Neural progenitor cell (in vitro differentiated cells): ENCODE measurements at regions not wholly inside any gene's neighbourhood (a gene's known extent, or its start where the extent isn't known, plus 50 kb on each side); places are given as distances from the start of the nearest gene placed in this dataset.

Source experiments
- DNase-seq: peaks from one replicate; pipeline ENCODE4 v3.0.0-alpha.2; 2016; ENCODE audit warnings: low spot score
- H2AFZ ChIP-seq: fragments of 200-600 bp; sonication (generic); replicated peaks from 2 replicates; pipeline ENCODE4 v1.6.1; 2016; ENCODE audit warnings: antibody characterized with exemption
- H3F3A ChIP-seq: fragments of 200-600 bp; sonication (generic); 2 replicates; pipeline ENCODE4 v1.6.1; 2016; ENCODE audit warnings: antibody characterized with exemption, low read depth
- H3K27ac ChIP-seq: fragments of 200-600 bp; sonication (generic); 2 replicates; pipeline ENCODE4 v1.5.1; 2016; ENCODE audit warnings: mild to moderate bottlenecking
- H3K27me3 ChIP-seq: fragments of 200-600 bp; sonication (generic); 2 replicates; pipeline ENCODE4 v1.6.1; 2016; ENCODE audit warnings: mild to moderate bottlenecking, moderate library complexity
- H3K36me3 ChIP-seq: fragments of 200-600 bp; sonication (generic); 2 replicates; pipeline ENCODE4 v1.5.1; 2016
- H3K4me1 ChIP-seq: fragments of 200-600 bp; sonication (generic); 2 replicates; pipeline ENCODE4 v1.6.1; 2016; ENCODE audit warnings: mixed run types
- H3K4me2 ChIP-seq: fragments of 200-600 bp; sonication (generic); 2 replicates; pipeline ENCODE4 v1.6.1; 2016
- H3K4me3 ChIP-seq: fragments of 200-600 bp; sonication (generic); 2 replicates; pipeline ENCODE4 v1.5.1; 2016
- H3K79me2 ChIP-seq: fragments of 200-600 bp; sonication (generic); 2 replicates; pipeline ENCODE4 v1.6.1; 2016; ENCODE audit warnings: low read depth
- H3K9ac ChIP-seq: fragments of 200-600 bp; sonication (generic); 2 replicates; pipeline ENCODE4 v1.6.1; 2016
- H3K9me3 ChIP-seq: fragments of 200-600 bp; sonication (generic); 2 replicates; pipeline ENCODE4 v1.5.1; 2016; ENCODE audit warnings: low read depth
- H4K20me1 ChIP-seq: fragments of 200-600 bp; sonication (generic); 2 replicates; pipeline ENCODE4 v1.6.1; 2016; ENCODE audit warnings: low read depth
- H3K27ac Mint-ChIP-seq: 3 replicates; pipeline ENCODE4 v1.8.0; 2021; ENCODE audit warnings: mixed read lengths
- H3K27me3 Mint-ChIP-seq: 2 replicates; pipeline ENCODE4 v1.8.0; 2022; ENCODE audit warnings: low read depth, mild to moderate bottlenecking, inconsistent platforms, moderate library complexity, mixed read lengths; ENCODE audit not compliant: insufficient read depth
- H3K36me3 Mint-ChIP-seq: 3 replicates; pipeline ENCODE4 v1.8.0; 2021; ENCODE audit warnings: mixed read lengths
- H3K4me1 Mint-ChIP-seq: 3 replicates; pipeline ENCODE4 v1.8.0; 2021; ENCODE audit warnings: mixed read lengths
- H3K4me3 Mint-ChIP-seq: 3 replicates; pipeline ENCODE4 v1.8.0; 2021; ENCODE audit warnings: mild to moderate bottlenecking, moderate library complexity, mixed read lengths
- H3K9me3 Mint-ChIP-seq: 3 replicates; pipeline ENCODE4 v1.8.0; 2020; ENCODE audit warnings: mixed read lengths
- EZH2 ChIP-seq: fragments of 200-600 bp; sonication (generic); IDR thresholded peaks from 2 replicates; pipeline ENCODE4 v1.6.1; 2017; ENCODE audit warnings: antibody characterized with exemption, mild to moderate bottlenecking, moderate library complexity
- EZH2phosphoT487 ChIP-seq: fragments of 200-600 bp; sonication (generic); IDR thresholded peaks from 2 replicates; pipeline ENCODE4 v1.6.1; 2017; ENCODE audit warnings: antibody characterized with exemption
- TF ChIP-seq, protein P1 (sequence below): fragments of 200-600 bp; sonication (generic); IDR thresholded peaks from 2 replicates; pipeline ENCODE4 v1.5.1; 2017; ENCODE audit warnings: antibody characterized with exemption, mild to moderate bottlenecking

DNA sequence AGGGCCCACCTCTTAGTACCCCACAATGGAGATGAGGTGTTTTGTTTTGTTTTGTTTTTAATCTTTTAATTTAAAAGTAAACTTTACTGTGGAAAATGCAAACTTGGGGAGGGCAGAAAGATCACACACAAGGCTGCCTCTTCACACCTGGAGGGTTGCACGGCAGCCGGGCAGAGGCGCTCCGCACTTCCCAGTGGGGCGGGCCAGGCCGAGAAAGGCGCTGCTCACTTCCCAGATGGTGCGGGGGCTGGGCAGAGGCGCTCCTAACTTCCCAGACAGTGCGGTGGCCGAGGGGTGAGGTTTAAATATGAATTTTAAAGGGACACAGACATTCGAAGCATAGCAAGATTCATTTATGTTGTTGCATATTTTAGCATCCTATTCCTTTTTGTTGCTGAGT, 235.9 kb upstream of the MTPN start:
- H3K27ac Mint-ChIP-seq = no peak overlapping the region
- H3K36me3 Mint-ChIP-seq = no peaks in the 10 kb centered on the region
- Histone ChIP-seq H3K4me3 (no peak overlapping the region), H3K27me3 (no peaks in the 10 kb centered on the region), H3K79me2 (no peaks in the 10 kb centered on the region), H3K9ac (no peak overlapping the region), H3K36me3 (no peaks in the 10 kb centered on the region), H3K4me2 (no peak overlapping the region), H3K9me3 (no peaks in the 10 kb centered on the region), H3K4me1 (peaks cover 7% of the 10 kb centered on the region), H2AFZ (no peak overlapping the region), H4K20me1 (no peaks in the 10 kb centered on the region), H3F3A (peaks cover 4% of the 10 kb centered on the region), H3K27ac (no peak overlapping the region)
- DNase-seq = no peak
- TF ChIP-seq EZH2 (no peak), EZH2phosphoT487 (no peak)
- TF ChIP-seq, protein P1, sequence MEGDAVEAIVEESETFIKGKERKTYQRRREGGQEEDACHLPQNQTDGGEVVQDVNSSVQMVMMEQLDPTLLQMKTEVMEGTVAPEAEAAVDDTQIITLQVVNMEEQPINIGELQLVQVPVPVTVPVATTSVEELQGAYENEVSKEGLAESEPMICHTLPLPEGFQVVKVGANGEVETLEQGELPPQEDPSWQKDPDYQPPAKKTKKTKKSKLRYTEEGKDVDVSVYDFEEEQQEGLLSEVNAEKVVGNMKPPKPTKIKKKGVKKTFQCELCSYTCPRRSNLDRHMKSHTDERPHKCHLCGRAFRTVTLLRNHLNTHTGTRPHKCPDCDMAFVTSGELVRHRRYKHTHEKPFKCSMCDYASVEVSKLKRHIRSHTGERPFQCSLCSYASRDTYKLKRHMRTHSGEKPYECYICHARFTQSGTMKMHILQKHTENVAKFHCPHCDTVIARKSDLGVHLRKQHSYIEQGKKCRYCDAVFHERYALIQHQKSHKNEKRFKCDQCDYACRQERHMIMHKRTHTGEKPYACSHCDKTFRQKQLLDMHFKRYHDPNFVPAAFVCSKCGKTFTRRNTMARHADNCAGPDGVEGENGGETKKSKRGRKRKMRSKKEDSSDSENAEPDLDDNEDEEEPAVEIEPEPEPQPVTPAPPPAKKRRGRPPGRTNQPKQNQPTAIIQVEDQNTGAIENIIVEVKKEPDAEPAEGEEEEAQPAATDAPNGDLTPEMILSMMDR = no peak
- no peaks in the 10 kb centered on the region for H3K9me3 Mint-ChIP-seq
- no peak overlapping the region for H3K4me3 Mint-ChIP-seq
- H3K27me3 Mint-ChIP-seq = no peaks in the 10 kb centered on the region
- H3K4me1 Mint-ChIP-seq = peaks cover 2% of the 10 kb centered on the region

DNA sequence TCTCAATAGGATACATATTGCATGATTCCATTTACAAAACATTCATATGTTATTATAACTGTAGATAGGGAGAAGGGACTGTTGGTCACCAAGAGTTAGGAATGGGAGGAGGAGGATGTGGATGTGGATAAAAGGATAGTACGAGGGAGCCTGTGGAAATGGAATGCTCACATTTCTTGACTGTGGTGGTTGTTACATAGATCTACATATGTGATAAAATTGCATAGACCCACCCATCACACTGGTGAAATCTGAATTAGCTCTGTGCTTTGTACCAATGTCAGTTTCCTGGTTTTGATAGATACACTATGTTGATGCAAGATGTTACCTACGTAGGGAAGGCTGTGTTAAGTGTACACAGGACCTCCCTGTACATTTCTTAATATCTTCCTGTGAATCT, 233.5 kb upstream of the MTPN start:
- no peaks in the 10 kb centered on the region for H3K4me1 Mint-ChIP-seq
- H3K36me3 ChIP-seq = no peaks in the 10 kb centered on the region
- no peaks in the 10 kb centered on the region for H3K4me1 ChIP-seq
- no peak for DNase-seq
- H3K9ac ChIP-seq = no peak overlapping the region
- no peak overlapping the region for H3K4me3 Mint-ChIP-seq
- H3K36me3 Mint-ChIP-seq = no peaks in the 10 kb centered on the region
- no peak overlapping the region for H3K27ac Mint-ChIP-seq
- H4K20me1 ChIP-seq = no peaks in the 10 kb centered on the region
- H3F3A ChIP-seq = no peaks in the 10 kb centered on the region
- no peaks in the 10 kb centered on the region for H3K9me3 Mint-ChIP-seq
- TF ChIP-seq EZH2phosphoT487 (no peak), EZH2 (no peak)
- TF ChIP-seq, protein P1 = no peak
- H3K79me2 ChIP-seq = no peaks in the 10 kb centered on the region
- H3K9me3 ChIP-seq = no peaks in the 10 kb centered on the region
- H2AFZ ChIP-seq = no peak overlapping the region
- H3K4me3 ChIP-seq = no peak overlapping the region
- H3K27me3 ChIP-seq = no peaks in the 10 kb centered on the region
- no peak overlapping the region for H3K27ac ChIP-seq
- H3K4me2 ChIP-seq = no peak overlapping the region
- no peaks in the 10 kb centered on the region for H3K27me3 Mint-ChIP-seq

DNA sequence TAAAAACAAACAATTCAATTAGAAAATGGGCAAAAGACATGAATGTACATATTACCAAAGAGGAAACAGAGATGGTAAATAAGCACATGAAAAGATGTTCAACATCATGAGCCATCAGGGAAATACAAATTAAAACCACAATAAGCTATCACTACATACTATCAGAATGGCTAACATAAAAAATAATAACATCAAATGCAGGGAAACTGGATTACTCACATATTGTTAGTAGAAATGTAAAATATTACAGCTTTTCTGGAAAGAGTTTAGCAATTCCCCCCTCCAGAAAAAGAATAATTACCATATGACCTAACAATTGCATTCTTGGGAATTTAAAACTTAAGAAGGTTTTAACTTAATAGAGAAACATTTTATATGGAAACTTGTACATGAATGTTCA, 232.9 kb upstream of the MTPN start:
- no peak overlapping the region for H3K4me3 ChIP-seq
- Mint-ChIP-seq H3K4me1 (no peaks in the 10 kb centered on the region), H3K9me3 (no peaks in the 10 kb centered on the region), H3K27ac (no peak overlapping the region), H3K4me3 (no peak overlapping the region), H3K27me3 (no peaks in the 10 kb centered on the region), H3K36me3 (no peaks in the 10 kb centered on the region)
- TF ChIP-seq, protein P1 = no peak
- TF ChIP-seq EZH2phosphoT487 (no peak), EZH2 (no peak)
- H2AFZ ChIP-seq = no peak overlapping the region
- no peaks in the 10 kb centered on the region for H3F3A ChIP-seq
- no peak overlapping the region for H3K9ac ChIP-seq
- no peak overlapping the region for H3K4me2 ChIP-seq
- DNase-seq = no peak
- no peak overlapping the region for H3K27ac ChIP-seq
- no peaks in the 10 kb centered on the region for H3K79me2 ChIP-seq
- H4K20me1 ChIP-seq = no peaks in the 10 kb centered on the region
- H3K9me3 ChIP-seq = no peaks in the 10 kb centered on the region
- H3K27me3 ChIP-seq = no peaks in the 10 kb centered on the region
- no peaks in the 10 kb centered on the region for H3K4me1 ChIP-seq
- H3K36me3 ChIP-seq = no peaks in the 10 kb centered on the region

DNA sequence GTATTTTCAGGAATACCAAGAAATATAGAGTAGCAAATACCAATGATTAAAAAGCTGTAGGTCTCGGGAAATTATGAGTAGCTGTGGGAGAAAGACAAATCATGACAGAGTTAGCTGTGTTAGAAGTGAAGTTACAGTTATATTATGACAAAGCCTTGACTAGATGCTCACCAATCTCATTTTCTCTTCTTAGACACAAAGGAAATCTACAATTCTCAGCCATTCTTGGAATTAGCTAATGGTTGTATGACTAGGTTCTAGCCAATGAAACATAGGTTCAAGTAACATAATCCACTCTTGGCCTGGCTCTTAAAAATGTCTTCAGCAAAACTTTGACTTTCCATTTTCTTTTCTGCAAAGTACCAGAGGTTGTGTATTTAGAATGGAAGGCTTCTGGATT, 228.8 kb upstream of the MTPN start:
- Mint-ChIP-seq H3K4me1 (no peaks in the 10 kb centered on the region), H3K27ac (no peak overlapping the region), H3K9me3 (no peaks in the 10 kb centered on the region), H3K36me3 (no peaks in the 10 kb centered on the region), H3K4me3 (no peak overlapping the region), H3K27me3 (no peaks in the 10 kb centered on the region)
- H3K4me2 ChIP-seq = no peak overlapping the region
- TF ChIP-seq EZH2phosphoT487 (no peak), EZH2 (no peak)
- TF ChIP-seq, protein P1 = no peak
- H3K4me3 ChIP-seq = no peak overlapping the region
- no peaks in the 10 kb centered on the region for H3K9me3 ChIP-seq
- H3K9ac ChIP-seq = no peak overlapping the region
- H3K36me3 ChIP-seq = no peaks in the 10 kb centered on the region
- no peaks in the 10 kb centered on the region for H3K27me3 ChIP-seq
- no peaks in the 10 kb centered on the region for H3K79me2 ChIP-seq
- H4K20me1 ChIP-seq = no peaks in the 10 kb centered on the region
- DNase-seq = no peak
- H2AFZ ChIP-seq = no peak overlapping the region
- no peaks in the 10 kb centered on the region for H3F3A ChIP-seq
- H3K27ac ChIP-seq = no peak overlapping the region
- no peaks in the 10 kb centered on the region for H3K4me1 ChIP-seq
